ENCODE measurements at regions not wholly inside any gene's neighbourhood (a gene's known extent, or its start where the extent isn't known, plus 50 kb on each side); places are given as distances from the start of the nearest gene placed in this dataset.

- 29 to 86% methylated on average over 1 of the region's 1 CpG for WGBS, 2 donors
- no peak overlapping the region for H3K27ac ChIP-seq
- no peaks in the 10 kb centered on the region for H3K4me1 ChIP-seq
- ATAC-seq (no peak), DNase-seq (no peak)
- no peaks in the 10 kb centered on the region for H3K9me3 ChIP-seq
- intact Hi-C loops (cut with DNase I), result no loop called here
- TF ChIP-seq POLR2A (IDR thresholded peaks at IDR 0.05) (no peak), CTCF (IDR thresholded peaks at IDR 0.05) (no peak)
- no peaks in the 10 kb centered on the region for H3K27me3 ChIP-seq
- H3K36me3 ChIP-seq (replicated peaks in 1 of 2; ENCODE audit: insufficient read depth in 1 of 2, low read depth in 2 of 2), result no peaks in the 10 kb centered on the region
- H3K4me3 ChIP-seq, result no peak overlapping the region
Observed at GRCh38 chr2:224325941-224326340, 76.0 kb downstream of the FAM124B start.

GRCh38 chr2:224324604-224325003 is 77.3 kb downstream of the FAM124B start:
- no peaks in the 10 kb centered on the region for H3K27me3 ChIP-seq
- intact Hi-C loops (cut with DNase I), result no loop called here
- DNase-seq, result no peak
- no peak for ATAC-seq
- no peaks in the 10 kb centered on the region for H3K4me1 ChIP-seq
- no peaks in the 10 kb centered on the region for H3K9me3 ChIP-seq
- no peak overlapping the region for H3K27ac ChIP-seq
- TF ChIP-seq POLR2A (IDR thresholded peaks at IDR 0.05) (no peak), CTCF (IDR thresholded peaks at IDR 0.05) (no peak)
- H3K36me3 ChIP-seq (replicated peaks in 1 of 2; ENCODE audit: insufficient read depth in 1 of 2, low read depth in 2 of 2), result no peaks in the 10 kb centered on the region
- WGBS, 2 donors, result 72 to 76% methylated on average over 5 of the region's 5 CpGs
- no peak overlapping the region for H3K4me3 ChIP-seq

GRCh38 chr2:224320660-224321059 is 81.2 kb downstream of the FAM124B start:
- no peaks in the 10 kb centered on the region for H3K9me3 ChIP-seq
- no peaks in the 10 kb centered on the region for H3K4me1 ChIP-seq
- 41 to 44% methylated on average over 1 of the region's 1 CpG for WGBS, 2 donors
- H3K27ac ChIP-seq, result no peak overlapping the region
- no peaks in the 10 kb centered on the region for H3K27me3 ChIP-seq
- intact Hi-C loops (cut with DNase I), result no loop called here
- DNase-seq (no peak), ATAC-seq (no peak)
- TF ChIP-seq POLR2A (IDR thresholded peaks at IDR 0.05) (no peak), CTCF (IDR thresholded peaks at IDR 0.05) (no peak)
- no peak overlapping the region for H3K4me3 ChIP-seq
- no peaks in the 10 kb centered on the region for H3K36me3 ChIP-seq (replicated peaks in 1 of 2; ENCODE audit: insufficient read depth in 1 of 2, low read depth in 2 of 2)

GRCh38 chr2:224319750-224320149 is 82.2 kb downstream of the FAM124B start:
- H3K9me3 ChIP-seq, result no peaks in the 10 kb centered on the region
- no peak overlapping the region for H3K27ac ChIP-seq
- ATAC-seq (no peak), DNase-seq (no peak)
- no peaks in the 10 kb centered on the region for H3K4me1 ChIP-seq
- no peaks in the 10 kb centered on the region for H3K36me3 ChIP-seq (replicated peaks in 1 of 2; ENCODE audit: insufficient read depth in 1 of 2, low read depth in 2 of 2)
- no peaks in the 10 kb centered on the region for H3K27me3 ChIP-seq
- no peak overlapping the region for H3K4me3 ChIP-seq
- 47 to 50% methylated on average over 5 of the region's 5 CpGs for WGBS, 2 donors
- intact Hi-C loops (cut with DNase I), result no loop called here
- no peak for TF ChIP-seq CTCF (IDR thresholded peaks at IDR 0.05)
- no peak for TF ChIP-seq POLR2A (IDR thresholded peaks at IDR 0.05)

- no peaks in the 10 kb centered on the region for H3K9me3 ChIP-seq
- no peaks in the 10 kb centered on the region for H3K27me3 ChIP-seq
- ATAC-seq (no peak), DNase-seq (no peak)
- no peak overlapping the region for H3K4me3 ChIP-seq
- no peak overlapping the region for H3K27ac ChIP-seq
- H3K4me1 ChIP-seq, result peaks cover 5% of the 10 kb centered on the region
- intact Hi-C loops (cut with DNase I), result no loop called here
- TF ChIP-seq CTCF (IDR thresholded peaks at IDR 0.05) (no peak), POLR2A (IDR thresholded peaks at IDR 0.05) (no peak)
- H3K36me3 ChIP-seq (replicated peaks in 1 of 2; ENCODE audit: insufficient read depth in 1 of 2, low read depth in 2 of 2), result no peaks in the 10 kb centered on the region
- 44 to 59% methylated on average over 3 of the region's 3 CpGs for WGBS, 2 donors
Observed at GRCh38 chr2:224312741-224313140, 89.2 kb downstream of the FAM124B start.
